Endodermal cell (in vitro differentiated cells): ENCODE measurements at regions not wholly inside any gene's neighbourhood (a gene's known extent, or its start where the extent isn't known, plus 50 kb on each side); places are given as distances from the start of the nearest gene placed in this dataset.
"Not testable (repeated sequence)": the region's sequence is repeated elsewhere in the genome, so short reads cannot be mapped to it uniquely, and the experiment has no call there.

Experiments used
- DNase-seq: peaks from one replicate; pipeline ENCODE4 v3.0.0-alpha.2; 2017
- H3K27ac ChIP-seq: 2 replicates; pipeline ENCODE4 v1.5.1; 2013; ENCODE audit warnings: mild to moderate bottlenecking, low read depth, low read length, moderate library complexity
- H3K27me3 ChIP-seq: 2 replicates; pipeline ENCODE4 v1.6.1; 2013; ENCODE audit warnings: mild to moderate bottlenecking, low read length, moderate library complexity; ENCODE audit not compliant: insufficient read depth, control insufficient read depth, poor library complexity, severe bottlenecking
- H3K36me3 ChIP-seq: 2 replicates; pipeline ENCODE4 v1.7.0; 2013; ENCODE audit warnings: mild to moderate bottlenecking, low read length, moderate library complexity; ENCODE audit not compliant: control insufficient read depth, insufficient read depth
- H3K4me1 ChIP-seq: one replicate; pipeline ENCODE4 v1.7.0; 2013; ENCODE audit warnings: low read length; ENCODE audit not compliant: control insufficient read depth, insufficient read depth
- H3K4me3 ChIP-seq: 2 replicates; pipeline ENCODE4 v1.5.1; 2013; ENCODE audit warnings: mild to moderate bottlenecking, low read length, moderate library complexity
- H3K9ac ChIP-seq: 2 replicates; pipeline ENCODE4 v1.6.1; 2013; ENCODE audit warnings: mild to moderate bottlenecking, low read length, moderate library complexity; ENCODE audit not compliant: poor library complexity, severe bottlenecking; ENCODE audit errors: extremely low read depth
- H3K9me3 ChIP-seq: 2 replicates; pipeline ENCODE4 v1.6.1; 2013; ENCODE audit warnings: mild to moderate bottlenecking, low read length, moderate library complexity; ENCODE audit not compliant: control insufficient read depth
- H3K27ac Mint-ChIP-seq: 2 replicates; pipeline ENCODE4 v1.8.0; 2020; ENCODE audit warnings: mixed read lengths
- H3K27me3 Mint-ChIP-seq: 2 replicates; pipeline ENCODE4 v1.8.0; 2021; ENCODE audit warnings: mild to moderate bottlenecking, mixed read lengths; ENCODE audit not compliant: insufficient read depth
- H3K36me3 Mint-ChIP-seq: 2 replicates; pipeline ENCODE4 v1.8.0; 2020; ENCODE audit warnings: low read depth, mixed read lengths
- H3K4me1 Mint-ChIP-seq: 2 replicates; pipeline ENCODE4 v1.8.0; 2020; ENCODE audit warnings: mixed read lengths
- H3K4me3 Mint-ChIP-seq: 2 replicates; pipeline ENCODE4 v1.8.0; 2020; ENCODE audit warnings: mild to moderate bottlenecking, moderate library complexity, mixed read lengths
- H3K9me3 Mint-ChIP-seq: 2 replicates; pipeline ENCODE4 v1.8.0; 2020; ENCODE audit warnings: mild to moderate bottlenecking, mixed read lengths
- WGBS, 2 experiments: methylation state at CpG; one replicate each; pipeline versions ENCODE4 v1.1.5 to v1.1.7; 2013; ENCODE audit warnings: missing lambda C conversion rate in 2 of 2, mixed read lengths in 1 of 2; ENCODE audit not compliant: insufficient coverage in 1 of 2, insufficient read length in 1 of 2; 5-methylcytosine and 5-hydroxymethylcytosine counted together
- TF ChIP-seq, protein P1 (sequence below): fragments of 200-600 bp; sonication (generic); conservative IDR thresholded peaks from 2 replicates; pipeline ENCODE4 v1.5.0; 2021; ENCODE audit warnings: antibody characterized with exemption, mild to moderate bottlenecking

DNA sequence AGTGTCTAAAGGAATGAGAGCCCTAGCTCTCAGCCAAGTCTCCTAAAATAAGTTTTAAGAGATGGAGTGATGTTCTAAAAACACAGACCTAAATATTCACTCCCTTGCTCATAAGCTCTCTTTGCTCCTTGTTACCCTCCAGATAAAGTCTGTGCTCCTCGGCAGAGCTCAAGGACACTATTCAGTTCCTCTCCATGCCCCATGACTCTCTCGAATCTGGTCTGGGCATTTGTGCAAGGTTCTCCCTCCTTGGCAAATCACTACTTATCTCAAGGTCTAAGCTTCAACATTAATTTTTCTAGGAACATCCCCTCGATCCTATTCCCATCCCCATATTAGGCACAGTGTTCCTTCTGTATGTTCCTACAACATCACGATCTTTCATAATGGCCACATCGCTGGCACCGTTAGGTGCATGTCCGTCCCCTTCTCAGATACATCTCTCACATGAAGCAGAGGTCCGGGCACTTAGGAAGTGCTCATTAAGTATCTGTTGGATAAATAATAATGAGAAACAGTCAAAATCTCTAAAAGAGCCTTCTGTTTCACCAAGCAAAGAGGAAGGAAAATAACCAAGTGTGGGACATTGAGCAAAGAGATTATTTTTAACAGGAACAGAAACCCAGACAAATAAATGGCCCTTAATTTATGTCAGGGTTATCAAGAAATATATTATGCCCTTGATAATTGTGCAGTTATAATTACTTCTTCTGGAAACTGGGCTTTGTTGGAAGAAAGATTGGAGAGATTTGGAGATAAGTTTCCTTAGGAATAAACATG lies 85.9 kb upstream of the HTR4 start:
- DNase-seq = no peak
- peaks cover 2% of the 10 kb centered on the region for H3K27me3 Mint-ChIP-seq
- 83 to 90% methylated on average over 4 to 8 of the region's 8 CpGs for WGBS, 2 experiments
- H3K36me3 Mint-ChIP-seq = no peaks in the 10 kb centered on the region
- H3K27ac ChIP-seq = no peak overlapping the region
- H3K9ac ChIP-seq = no peak overlapping the region
- peaks cover 37% of the 10 kb centered on the region for H3K4me1 Mint-ChIP-seq
- H3K9me3 ChIP-seq = no peaks in the 10 kb centered on the region
- H3K27me3 ChIP-seq = no peaks in the 10 kb centered on the region
- H3K4me3 ChIP-seq = no peak overlapping the region
- H3K27ac Mint-ChIP-seq = no peak overlapping the region
- no peaks in the 10 kb centered on the region for H3K36me3 ChIP-seq
- H3K4me3 Mint-ChIP-seq = no peak overlapping the region
- peaks cover 8% of the 10 kb centered on the region for H3K4me1 ChIP-seq
- no peaks in the 10 kb centered on the region for H3K9me3 Mint-ChIP-seq
- TF ChIP-seq, protein P1, sequence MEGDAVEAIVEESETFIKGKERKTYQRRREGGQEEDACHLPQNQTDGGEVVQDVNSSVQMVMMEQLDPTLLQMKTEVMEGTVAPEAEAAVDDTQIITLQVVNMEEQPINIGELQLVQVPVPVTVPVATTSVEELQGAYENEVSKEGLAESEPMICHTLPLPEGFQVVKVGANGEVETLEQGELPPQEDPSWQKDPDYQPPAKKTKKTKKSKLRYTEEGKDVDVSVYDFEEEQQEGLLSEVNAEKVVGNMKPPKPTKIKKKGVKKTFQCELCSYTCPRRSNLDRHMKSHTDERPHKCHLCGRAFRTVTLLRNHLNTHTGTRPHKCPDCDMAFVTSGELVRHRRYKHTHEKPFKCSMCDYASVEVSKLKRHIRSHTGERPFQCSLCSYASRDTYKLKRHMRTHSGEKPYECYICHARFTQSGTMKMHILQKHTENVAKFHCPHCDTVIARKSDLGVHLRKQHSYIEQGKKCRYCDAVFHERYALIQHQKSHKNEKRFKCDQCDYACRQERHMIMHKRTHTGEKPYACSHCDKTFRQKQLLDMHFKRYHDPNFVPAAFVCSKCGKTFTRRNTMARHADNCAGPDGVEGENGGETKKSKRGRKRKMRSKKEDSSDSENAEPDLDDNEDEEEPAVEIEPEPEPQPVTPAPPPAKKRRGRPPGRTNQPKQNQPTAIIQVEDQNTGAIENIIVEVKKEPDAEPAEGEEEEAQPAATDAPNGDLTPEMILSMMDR = no peak

DNA sequence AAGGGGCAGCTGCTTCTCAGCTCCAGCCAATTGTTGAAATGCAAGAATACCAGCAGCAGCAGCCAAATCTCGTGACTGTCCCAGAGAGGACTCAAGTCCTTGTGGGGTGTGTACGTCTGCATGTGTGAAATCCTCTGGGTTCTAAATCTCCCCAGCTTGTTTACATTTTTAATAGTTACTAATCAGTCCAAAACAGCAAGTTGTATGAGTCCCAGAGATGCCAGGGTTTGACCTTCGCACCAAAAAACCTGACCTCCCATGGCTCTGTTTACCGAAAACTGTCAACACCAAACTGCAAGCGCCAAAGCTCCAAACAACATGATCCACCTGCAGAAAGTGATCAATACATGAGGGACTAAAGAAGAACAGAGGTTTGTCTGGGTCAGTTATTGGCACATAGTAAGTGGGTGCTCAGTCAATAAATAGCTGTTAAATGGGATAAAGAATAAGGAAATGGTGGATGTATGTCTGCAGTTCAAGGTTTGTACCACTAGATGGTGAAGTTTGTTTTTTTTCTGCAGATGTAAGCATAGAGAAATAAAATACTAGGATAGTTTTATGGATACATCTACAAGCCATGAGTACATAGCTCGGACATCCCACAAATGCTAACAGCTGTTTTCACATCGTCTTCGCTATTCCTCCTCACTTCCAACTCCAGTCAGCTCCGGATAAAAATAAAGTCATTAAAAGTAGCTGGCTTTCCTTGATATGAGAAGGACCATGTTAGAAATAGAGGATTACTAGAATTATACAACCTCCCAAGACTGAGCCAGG lies 85.3 kb upstream of the ADRB2 start:
- peaks cover 33% of the 10 kb centered on the region for H3K4me1 Mint-ChIP-seq
- peaks cover 8% of the 10 kb centered on the region for H3K4me1 ChIP-seq
- no peak overlapping the region for H3K4me3 Mint-ChIP-seq
- WGBS, 2 experiments = 79 to 100% methylated on average over 1 to 8 of the region's 9 CpGs
- TF ChIP-seq, protein P1 = peak; percentile 85
- H3K27ac ChIP-seq = no peak overlapping the region
- peaks cover 2% of the 10 kb centered on the region for H3K27me3 Mint-ChIP-seq
- H3K9ac ChIP-seq = no peak overlapping the region
- no peaks in the 10 kb centered on the region for H3K9me3 Mint-ChIP-seq
- H3K27ac Mint-ChIP-seq = no peak overlapping the region
- no peaks in the 10 kb centered on the region for H3K9me3 ChIP-seq
- no peaks in the 10 kb centered on the region for H3K27me3 ChIP-seq
- DNase-seq = no peak
- no peak overlapping the region for H3K4me3 ChIP-seq
- no peaks in the 10 kb centered on the region for H3K36me3 Mint-ChIP-seq
- H3K36me3 ChIP-seq = no peaks in the 10 kb centered on the region

DNA sequence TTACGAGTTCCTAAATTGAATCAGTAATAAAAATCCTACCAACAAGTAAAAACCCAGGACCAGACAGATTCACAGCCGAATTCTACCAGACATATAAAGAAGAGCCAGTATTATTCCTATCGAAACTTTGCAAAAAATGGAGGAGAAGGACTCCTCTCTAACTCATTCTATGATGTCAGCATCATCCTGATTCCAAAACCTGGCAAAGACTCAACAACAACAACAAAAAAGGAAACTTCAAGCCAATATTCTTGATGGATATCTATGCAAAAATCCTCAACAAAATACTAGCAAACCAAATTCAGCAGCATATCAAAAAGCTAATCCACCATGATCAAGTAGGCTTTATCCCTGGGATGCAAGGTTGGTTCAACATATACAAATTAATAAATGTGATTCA lies 84.6 kb upstream of the ADRB2 start:
- not testable (repeated sequence) for H3K27ac ChIP-seq, H3K4me3 ChIP-seq, H3K27ac Mint-ChIP-seq, H3K9me3 Mint-ChIP-seq, H3K9ac ChIP-seq, H3K36me3 Mint-ChIP-seq, H3K27me3 ChIP-seq, H3K4me3 Mint-ChIP-seq, H3K4me1 ChIP-seq, H3K36me3 ChIP-seq, H3K27me3 Mint-ChIP-seq, DNase-seq, H3K9me3 ChIP-seq
- H3K4me1 Mint-ChIP-seq = peaks cover 31% of the 10 kb centered on the region
- WGBS, 2 experiments = 70 to 80% methylated on average over 1 to 3 of the region's 3 CpGs

DNA sequence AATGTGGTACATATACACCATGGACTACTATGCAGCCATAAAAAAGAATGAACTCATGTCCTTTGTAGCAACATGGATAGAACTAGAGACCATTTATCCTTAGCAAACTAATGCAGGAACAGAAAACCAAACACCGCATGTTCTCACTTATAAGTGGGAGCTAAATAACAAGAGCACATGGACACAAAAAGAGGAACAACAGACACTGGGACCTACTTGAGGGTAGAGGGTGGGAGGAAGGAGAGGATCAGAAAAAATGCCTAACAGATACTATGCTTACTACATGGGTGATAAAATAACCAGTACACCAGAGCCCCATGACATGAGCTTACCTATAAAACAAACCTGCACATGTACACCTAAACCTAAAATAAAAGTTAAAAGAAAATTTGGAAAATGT lies 82.0 kb upstream of the ADRB2 start:
- H3K4me3 ChIP-seq, H3K36me3 ChIP-seq, H3K27me3 ChIP-seq, H3K27me3 Mint-ChIP-seq, H3K9me3 Mint-ChIP-seq, H3K9me3 ChIP-seq, DNase-seq, H3K4me3 Mint-ChIP-seq, H3K36me3 Mint-ChIP-seq, H3K4me1 ChIP-seq, H3K27ac ChIP-seq, H3K9ac ChIP-seq, H3K27ac Mint-ChIP-seq: not testable (repeated sequence)
- H3K4me1 Mint-ChIP-seq = peaks cover 26% of the 10 kb centered on the region
- 67 to 88% methylated on average over 1 of the region's 1 CpG for WGBS, 2 experiments
